Activated CD8-positive, alpha-beta memory T cell treated with anti-CD3 and anti-CD28 coated beads for 4 hours (primary cell): ENCODE measurements at regions not wholly inside any gene's neighbourhood (a gene's known extent, or its start where the extent isn't known, plus 50 kb on each side); places are given as distances from the start of the nearest gene placed in this dataset.

Source experiments
- DNase-seq, 2 donors: peaks; one replicate each; pipeline ENCODE4 v3.0.0-alpha.2; 2020; ENCODE audit warnings: low read depth in 2 of 2

- no peak for DNase-seq
These were observed 162.3 kb downstream of the COX7C start for GRCh38 chr5:86780018-86780417.

- DNase-seq: no peak
These were observed 169.2 kb downstream of the COX7C start for GRCh38 chr5:86786955-86787354.

GRCh38 chr5:86795659-86796058 is 177.9 kb downstream of the COX7C start:
- no peak for DNase-seq

DNA sequence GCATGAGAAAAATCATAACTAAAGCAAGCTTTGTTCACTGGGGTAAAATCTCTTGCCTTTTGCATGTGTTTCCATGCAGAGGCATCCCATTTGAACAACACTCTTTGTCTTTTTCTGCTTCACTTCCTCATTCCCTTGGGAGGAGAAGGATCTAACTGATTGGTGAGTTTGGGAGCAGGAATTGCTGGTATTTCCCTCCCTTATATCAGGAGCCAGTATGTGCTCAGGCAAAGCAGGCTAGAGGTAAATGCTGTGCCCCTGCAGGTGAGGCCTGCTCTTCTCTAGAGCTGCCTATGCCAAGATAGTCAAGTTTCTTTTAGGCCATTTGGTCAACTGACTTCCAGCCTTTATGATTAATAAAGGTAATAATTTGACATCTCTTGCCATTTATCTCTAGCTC is 179.9 kb downstream of the COX7C start:
- DNase-seq: no peak

- DNase-seq: no peak
These were observed 188.5 kb downstream of the COX7C start for GRCh38 chr5:86806206-86806605.

GRCh38 chr5:86807046-86808031 is 189.6 kb downstream of the COX7C start:
- no peak for DNase-seq

GRCh38 chr5:86814315-86814714 is 196.6 kb downstream of the COX7C start:
- no peak for DNase-seq

- DNase-seq: no peak
These were observed 197.2 kb downstream of the COX7C start for GRCh38 chr5:86814907-86815306.

DNA sequence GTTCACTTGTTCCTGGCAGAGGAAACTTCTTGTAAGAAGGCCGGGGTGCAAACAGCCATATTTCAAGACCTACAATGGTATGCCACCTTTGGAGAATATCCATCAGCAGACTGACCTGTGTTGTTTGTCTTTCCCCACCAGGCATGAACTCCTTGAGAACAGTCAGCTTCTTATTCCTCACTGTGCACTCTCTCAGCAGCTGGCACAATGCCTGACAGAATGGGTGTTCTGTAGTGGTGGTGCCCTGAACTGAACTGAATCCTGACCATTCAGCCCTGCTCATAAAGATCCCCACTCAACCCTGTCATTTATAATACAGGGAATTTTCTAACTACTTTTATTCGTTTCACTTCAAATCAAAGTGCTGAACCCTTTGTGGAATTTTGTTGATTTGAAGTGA is 206.9 kb downstream of the COX7C start:
- no peak for DNase-seq

GRCh38 chr5:86831128-86831527 is 213.4 kb downstream of the COX7C start:
- DNase-seq: no peak

GRCh38 chr5:86833868-86834267 is 216.1 kb downstream of the COX7C start:
- no peak for DNase-seq

DNA sequence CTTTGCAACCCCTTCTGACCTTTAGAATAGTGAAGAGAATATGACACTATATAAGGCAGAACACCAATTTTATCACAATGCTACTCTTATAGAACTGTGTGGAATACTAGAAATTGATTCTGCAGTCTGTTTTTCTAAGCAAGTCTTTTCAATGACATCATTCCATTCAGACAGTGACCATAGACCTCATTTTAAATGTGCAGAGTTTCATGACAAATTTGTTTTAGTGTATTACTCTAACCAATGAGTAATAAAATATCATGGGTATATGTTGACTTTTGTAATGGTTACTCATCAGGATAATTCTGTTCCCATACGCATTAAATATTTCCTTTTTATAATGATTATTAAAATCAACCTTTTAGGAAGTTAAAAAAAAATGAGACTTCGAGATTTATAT is 219.9 kb downstream of the COX7C start:
- DNase-seq: no peak

DNA sequence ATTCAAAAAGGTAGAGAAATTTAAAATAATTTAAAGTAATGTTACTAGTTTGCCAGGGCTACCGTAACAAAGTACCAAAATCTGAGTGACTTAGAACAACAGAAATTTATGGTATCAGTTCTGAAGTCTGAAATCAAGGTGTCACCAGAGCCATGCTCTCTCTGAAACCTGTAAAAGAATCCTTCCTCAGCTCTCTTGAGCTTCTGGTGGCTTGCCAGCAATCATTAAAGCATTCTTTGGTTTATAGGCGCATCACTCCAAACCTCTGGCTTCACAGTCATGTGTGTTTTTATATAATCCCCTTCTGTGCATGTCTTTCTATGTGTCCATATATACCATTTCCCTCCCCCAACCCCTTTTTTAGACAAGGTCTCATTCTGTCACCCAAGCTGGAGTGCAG is 220.3 kb downstream of the COX7C start:
- DNase-seq: no peak

DNA sequence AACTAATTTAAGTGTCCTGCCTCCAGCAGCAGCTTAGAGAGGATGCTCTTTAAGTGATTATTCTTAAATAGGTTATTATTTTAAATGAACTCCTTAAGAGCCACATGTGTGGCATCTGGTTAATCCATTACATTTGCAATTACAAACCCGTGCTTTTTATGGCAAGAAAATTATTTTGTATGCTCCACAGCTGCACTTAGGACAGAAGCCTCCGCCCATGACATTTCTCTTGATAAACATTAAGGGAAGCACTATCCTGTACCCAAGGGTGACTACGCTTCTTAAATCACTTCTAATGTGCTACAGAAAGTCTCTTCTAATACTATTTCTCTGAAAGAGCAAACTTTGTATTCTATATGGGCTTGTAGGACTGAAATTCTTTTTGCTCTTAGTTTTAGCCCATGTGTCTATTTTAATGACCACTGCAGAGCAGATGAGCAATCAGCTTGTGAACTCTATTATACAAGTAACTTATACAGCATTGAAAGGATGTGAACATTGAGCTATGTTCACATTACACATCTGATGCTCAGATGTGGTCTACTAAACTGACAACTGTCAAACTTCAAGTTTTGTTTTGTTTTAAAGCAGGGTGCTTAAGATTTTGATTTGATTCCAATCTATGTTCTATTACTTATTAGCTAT is 223.4 kb downstream of the COX7C start:
- DNase-seq: no peak

GRCh38 chr5:86858442-86858841 is 240.7 kb downstream of the COX7C start:
- DNase-seq: no peak

DNA sequence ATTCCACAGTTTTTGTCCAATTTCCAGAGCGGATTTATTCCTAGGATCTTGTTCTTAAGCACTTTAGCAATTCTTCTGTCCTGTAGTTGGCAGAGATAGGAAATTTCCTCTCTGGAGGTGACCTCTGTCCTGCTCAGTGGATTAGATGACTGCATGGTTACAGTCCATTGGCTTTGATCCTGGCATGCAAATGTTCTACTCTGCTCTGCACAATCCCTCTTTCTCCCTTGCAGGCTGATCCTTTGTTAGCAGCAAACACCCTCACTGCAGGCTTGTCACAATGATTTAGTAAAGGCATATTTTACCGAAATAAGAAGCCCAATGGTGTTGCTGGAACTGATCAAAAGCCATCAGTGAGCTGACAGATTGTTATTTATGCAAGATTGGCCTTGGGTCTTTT is 243.8 kb downstream of the COX7C start:
- DNase-seq: no peak

- no peak for DNase-seq
These were observed 244.4 kb downstream of the COX7C start for GRCh38 chr5:86862093-86862492.

DNA sequence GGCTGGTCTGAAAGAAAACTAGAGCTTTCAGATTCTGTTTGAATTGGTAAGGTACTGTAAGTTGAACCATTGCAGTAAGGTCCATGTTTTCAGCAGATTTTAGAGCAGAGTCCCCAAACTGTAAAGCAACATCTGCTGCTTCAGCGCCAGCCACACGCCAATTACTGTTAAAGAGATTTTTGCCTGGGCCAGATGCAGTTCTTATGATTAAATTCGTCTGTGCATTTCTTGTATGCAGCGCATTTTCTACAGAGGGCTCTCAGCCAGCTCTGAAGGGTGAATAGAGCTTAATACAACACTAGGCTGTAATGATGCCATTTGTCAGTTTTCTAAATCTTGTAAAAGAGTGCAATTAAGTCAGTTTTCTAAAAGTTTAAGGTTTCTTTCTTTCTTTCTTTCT is 246.3 kb downstream of the COX7C start:
- DNase-seq: no peak

DNA sequence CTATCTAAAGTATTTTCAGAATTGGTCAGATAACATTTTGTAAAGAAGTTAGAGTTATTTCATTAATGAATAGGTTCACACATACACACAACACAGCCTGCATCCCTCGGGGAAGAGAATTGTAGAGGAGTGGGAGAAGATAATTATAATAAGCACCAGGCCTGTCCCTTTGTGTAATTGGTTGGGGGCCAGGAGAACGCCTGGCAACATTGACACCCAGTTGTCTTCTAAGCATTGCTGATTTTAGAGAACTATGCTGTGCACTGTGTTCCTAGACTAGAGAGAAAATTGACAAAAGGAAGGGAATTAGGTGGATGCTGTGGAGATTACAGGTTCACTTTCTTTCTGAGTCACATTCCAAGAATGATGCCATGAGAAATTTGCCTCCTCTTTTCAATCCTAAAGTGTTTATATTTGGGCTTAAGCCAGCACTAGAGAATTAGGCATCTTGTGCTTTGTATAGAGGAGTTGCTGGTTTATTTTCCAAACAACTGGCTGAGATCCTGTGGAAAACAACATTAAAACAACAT is 247.6 kb downstream of the COX7C start:
- DNase-seq: no peak

DNA sequence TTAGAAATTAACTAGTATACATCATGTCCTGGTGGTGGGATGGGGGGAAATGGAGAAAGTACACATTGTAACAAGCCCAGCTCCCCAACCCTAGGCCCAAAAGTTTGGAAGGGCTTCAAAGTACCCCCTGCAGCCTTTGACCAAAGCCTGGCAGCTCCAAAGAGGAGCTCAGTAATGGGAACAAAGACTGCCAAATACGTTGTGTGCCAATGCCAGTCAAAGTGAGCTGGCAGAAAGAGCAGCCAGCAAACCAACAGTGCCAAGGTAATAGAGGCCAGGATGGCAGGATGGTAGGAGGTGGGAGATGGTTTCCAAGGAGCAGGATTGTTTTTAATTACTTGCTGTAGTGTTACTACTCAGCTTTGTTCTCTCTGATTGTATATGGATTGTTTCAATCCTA is 248.3 kb downstream of the COX7C start:
- DNase-seq: no peak

DNA sequence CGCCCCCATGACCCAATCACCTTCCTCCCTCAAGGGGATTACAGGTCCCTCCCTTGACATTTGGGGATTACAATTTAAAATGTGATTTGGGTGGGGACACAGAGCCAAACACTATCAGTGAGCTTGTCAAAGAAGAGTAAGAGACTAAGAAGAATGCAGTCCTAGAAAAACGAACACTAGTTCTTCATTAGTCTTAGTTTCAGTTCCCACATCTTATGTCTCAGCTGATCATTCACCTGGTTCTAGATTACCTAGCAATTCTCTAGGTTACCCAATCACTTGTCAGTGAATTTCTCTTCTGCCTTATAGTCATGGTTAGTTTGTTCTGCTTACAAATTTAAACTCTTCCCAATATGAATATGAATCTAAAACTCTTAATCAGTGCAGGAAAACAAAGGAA is 251.5 kb downstream of the COX7C start:
- no peak for DNase-seq

GRCh38 chr5:86875539-86875938 is 257.8 kb downstream of the COX7C start:
- no peak for DNase-seq

DNA sequence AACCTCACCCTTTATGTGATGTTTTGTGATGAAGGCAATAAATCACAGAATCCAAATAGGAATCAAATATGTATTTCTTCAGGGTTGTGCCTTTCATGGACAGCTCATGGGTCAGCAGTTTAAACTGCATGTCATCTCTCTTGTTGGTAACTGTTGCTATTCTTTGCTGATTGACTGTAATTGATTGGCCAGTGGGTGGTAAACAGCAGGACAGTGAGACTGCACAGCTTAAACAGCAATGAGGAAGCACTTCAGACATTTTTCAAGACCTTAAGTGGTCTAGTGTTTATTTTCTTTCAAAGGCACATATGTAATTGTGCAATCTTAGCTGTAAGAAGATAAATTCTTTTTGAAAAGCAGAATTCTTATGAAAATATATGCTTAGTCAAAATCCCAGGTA is 260.5 kb downstream of the COX7C start:
- DNase-seq: no peak
